Left lobe of liver (tissue), 2 donors: ENCODE measurements at regions not wholly inside any gene's neighbourhood (a gene's known extent, or its start where the extent isn't known, plus 50 kb on each side); places are given as distances from the start of the nearest gene placed in this dataset.
A peak's percentile ranks its signal among the peaks of the same experiment; 100 is the strongest.
"Not testable (repeated sequence)": the region's sequence is repeated elsewhere in the genome, so short reads cannot be mapped to it uniquely, and the experiment has no call there.

ENCODE experiments used
- ATAC-seq: fragments of 200-7000 bp; cut with Tn5 transposase; one replicate; pipeline ENCODE4 v1.9.1; 2020; ENCODE audit warnings: mild to moderate bottlenecking, moderate library complexity
- DNase-seq: peaks from one replicate; pipeline ENCODE4 v3.0.0-alpha.2; 2020; ENCODE audit warnings: low spot score
- donor health status: DM: no; HTN: no; CAD: no; lungs with moderate emphysema.
- donor health status: DM: no; HTN: yes; CAD: no.

DNA sequence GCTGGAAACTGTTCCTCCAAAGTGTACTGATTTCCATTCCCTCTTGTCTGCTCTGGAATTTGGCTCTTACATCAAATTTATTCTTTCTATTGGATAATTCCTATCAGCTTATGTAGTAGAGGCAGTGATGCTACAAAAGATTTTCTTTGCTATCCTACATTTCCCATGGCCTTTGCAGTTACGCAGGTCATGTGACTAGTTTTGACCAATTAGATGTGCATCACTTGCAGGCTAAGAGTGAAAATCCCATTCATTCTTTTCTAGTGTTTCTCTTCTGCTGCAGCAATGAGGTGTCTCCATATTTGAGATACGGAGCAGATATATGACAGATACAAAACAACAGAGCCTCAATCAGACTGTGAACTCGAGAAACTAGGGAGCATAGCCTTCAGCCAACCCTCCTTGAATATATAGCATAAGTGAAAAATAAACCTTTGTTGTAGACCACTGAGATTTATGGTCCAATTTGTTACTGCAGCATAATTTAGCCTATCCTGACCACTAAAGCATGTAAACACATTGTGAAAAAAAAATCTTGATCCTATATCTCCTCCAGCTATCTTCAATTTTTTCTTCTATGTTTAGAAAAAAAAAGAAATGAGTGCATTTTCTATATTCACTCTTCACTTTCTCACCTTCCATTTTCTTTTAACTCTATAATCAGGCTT lies 102.0 kb downstream of the HNMT start:
- ATAC-seq (no peak), DNase-seq (no peak)

DNA sequence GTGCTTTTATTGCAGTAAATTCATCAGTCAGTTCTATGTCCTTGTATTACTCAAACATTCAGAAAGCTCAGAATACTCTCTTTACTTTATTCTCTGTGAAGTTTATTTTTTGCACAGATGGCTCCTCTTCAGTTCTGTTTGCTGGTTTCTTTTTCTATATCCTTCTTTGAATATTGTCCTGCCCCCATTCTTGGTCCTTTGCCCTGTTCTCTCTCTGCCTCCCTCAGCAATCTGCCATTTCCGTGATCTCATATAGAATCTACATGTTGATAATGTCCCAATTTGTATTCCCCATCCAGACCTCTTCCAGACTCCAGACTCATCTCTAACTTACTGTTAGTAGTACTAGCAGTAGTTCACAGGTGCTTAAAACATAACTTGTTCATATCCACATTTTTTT lies 102.6 kb downstream of the HNMT start:
- no peak for ATAC-seq
- DNase-seq: no peak

DNA sequence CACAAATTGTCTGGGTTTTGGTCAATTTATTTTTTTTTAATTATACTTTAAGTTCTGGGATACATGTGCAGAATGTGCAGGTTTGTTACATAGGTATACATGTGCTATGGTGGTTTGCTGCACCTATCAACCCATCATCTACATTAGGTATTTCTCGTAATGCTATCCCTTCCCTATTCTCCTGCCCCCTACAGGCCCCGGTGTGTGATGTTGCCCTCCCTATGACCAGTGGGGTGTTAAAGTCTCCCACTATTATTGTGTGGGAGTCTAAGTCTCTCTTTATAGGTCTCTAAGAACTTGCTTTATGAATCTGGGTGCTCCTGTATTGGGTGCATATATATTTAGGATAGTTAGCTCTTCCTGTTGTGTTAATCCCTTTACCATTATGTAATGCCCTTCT lies 104.4 kb downstream of the HNMT start:
- ATAC-seq, DNase-seq: not testable (repeated sequence)

DNA sequence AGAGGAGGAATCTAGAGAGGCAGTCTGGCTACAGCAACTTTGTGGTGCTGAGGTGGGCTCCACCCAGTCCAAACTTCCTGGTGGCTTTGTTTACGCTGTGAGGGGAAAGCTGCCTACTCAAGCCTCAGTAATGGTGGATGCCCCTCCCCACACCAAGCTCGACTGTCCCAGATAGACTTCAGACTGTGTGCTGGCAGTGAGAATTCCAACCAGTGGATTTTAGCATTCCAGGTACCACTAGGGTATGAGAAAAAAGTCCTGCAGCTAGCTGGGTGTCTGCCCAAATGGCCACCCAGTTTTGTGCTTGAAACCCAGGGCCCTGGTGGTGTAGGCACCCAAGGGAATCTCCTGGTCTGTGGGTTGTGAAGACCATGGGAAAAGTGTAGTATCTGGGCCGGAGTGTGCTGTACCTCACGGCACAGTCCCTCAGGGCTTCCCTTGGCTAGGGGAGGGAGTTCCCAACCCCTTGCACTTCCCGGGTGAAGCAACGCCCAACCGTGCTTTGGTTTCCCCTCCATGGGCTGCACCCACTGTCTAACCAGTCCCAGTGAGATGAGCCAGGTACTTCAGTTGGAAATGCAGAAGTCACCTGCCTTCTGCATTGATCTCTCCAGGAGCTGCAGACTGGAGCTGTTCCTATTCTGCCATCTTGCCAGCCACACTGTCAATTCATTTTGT lies 106.9 kb downstream of the HNMT start:
- not testable (repeated sequence) for DNase-seq, ATAC-seq

DNA sequence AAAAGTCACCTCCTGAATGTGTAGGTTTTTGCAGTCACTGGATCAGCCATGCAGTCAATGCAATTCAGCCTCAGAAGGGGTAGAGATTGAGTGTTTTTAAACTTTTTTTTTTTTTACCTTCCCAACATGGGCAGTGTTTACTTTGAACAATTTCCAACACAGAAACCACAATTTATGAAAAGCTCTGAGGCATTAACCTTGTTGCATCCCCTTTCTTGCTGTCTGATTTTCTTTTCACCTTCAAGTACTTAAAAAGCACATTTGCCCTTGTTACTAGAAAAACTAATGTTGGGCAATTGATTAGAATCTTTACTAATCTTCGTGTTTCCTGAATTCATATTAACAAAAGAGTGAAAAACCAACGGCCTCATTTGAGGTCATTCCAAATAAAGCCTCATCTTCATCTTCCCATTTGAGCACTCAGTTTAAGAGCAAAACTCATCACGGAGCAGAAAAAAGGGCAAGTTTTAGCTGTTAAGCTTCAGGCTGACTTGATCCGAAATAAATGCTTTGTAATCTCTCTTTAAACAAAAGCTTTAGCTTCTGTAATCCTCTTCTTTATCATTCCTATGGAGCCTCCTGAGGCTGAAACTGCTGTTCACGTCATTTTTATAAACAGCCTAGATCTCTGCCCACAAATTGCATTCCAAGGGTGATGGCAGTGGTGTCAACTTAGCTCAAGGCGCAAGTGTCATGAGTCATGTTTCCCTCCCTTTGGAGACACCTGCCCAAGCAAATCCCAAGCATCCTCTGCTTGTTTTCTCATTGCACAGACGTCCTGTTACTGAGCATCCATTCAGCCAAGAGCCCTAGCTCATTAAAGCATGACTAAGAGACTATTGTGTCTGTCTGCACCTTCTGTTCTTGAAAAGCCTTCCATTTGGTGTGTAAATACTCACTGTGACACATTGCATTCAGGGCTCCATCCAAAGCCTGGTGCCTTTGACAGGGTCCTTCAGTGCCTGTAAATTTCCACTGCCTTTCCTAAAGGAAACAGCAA lies 107.7 kb downstream of the HNMT start:
- no peak for DNase-seq
- ATAC-seq: no peak

DNA sequence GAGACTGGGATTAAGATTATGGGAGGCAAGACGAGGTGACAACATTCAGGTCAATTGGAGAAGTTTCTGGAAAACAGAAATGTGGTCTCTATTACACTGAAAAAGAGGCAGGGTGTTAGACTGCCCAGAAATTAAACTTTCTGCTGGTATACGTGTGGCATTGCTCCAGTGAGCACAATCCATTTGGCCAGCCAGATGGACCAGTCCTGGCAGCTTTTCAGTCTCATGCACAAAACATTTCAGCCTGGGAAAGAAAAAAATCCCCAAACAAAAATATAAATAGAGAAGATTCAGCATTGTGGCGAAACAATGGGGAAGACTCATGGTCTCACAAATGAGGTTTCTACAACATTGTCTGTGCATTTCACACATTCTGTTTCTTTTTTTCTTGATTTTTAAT lies 113.9 kb downstream of the HNMT start:
- ATAC-seq: peak; percentile 81
- DNase-seq: peak; percentile 61

DNA sequence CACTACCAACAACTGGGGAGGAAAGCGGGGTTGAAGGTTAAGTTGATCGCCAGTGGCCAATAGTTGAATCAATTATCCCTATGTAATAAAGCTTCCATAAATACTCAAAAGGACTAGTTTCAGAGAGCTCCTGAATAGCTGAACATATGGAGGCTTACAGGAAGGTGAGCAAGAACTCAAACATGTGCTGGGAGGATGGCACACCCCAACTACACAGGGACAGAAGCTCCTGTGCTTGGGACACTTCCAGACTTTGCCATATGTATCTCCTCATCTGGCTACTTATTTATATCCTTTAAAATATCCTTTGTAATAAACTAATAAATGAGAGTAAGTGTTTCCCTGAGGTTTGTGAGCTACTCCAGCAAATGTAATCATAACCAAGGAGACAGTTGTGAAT lies 115.7 kb downstream of the HNMT start:
- no peak for ATAC-seq
- DNase-seq: no peak

DNA sequence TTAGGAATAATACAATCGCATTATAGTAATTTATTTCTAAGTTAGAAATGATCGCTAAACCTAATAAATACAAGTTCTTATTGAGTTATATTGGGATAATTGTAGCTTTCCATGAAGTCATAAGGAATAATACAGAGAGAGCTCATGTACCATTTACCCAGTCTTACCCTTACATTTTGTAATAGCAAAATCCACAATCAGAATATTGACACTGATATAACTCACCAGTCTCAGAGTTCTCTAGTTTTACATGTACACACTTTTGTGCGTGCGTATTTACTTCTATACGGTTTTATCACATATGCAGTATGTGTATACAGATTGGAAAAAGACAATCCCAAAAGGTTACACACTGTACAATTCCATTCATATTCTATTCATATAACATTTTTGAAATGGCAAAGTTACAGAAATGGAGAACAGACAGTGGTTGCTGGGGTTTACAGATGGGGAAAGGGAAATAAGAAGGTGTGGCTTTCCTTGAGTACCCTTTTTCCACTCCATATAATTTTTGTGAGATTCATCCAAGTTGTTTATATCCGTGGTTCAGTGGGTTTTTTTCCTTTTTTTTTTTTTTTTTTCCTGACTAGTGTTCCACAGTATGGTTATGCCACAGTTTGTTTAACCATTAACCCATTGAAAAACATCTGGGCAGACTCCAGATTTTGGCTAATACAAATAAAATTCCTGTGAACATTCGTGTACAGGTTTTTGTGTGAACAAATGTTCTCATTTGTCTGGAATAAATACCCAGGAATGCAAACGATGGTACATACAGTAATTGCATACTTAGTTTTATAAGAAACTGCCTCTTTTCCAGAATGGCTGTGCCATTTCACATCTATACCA lies 117.2 kb downstream of the HNMT start:
- ATAC-seq (peak; percentile 81), DNase-seq (no peak)

DNA sequence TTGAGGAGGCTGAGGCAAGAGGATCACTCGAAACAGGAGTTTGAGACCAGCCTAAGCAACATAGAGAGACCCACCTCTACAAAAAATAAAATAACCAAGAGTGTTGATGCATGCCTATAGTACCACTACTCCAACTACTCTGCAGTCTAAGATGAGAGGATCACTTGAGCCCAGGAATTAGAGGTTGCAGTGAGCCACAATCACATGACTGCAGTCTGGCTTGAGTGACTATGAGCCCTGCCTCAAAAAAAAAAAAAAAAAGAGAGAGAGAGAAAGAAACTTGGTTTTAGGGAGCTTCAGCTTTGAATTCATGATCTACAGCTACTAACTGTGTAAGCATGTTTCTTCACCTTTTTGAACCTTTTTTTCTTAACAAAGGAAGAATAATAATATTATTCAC lies 119.9 kb downstream of the HNMT start:
- no peak for ATAC-seq
- no peak for DNase-seq

DNA sequence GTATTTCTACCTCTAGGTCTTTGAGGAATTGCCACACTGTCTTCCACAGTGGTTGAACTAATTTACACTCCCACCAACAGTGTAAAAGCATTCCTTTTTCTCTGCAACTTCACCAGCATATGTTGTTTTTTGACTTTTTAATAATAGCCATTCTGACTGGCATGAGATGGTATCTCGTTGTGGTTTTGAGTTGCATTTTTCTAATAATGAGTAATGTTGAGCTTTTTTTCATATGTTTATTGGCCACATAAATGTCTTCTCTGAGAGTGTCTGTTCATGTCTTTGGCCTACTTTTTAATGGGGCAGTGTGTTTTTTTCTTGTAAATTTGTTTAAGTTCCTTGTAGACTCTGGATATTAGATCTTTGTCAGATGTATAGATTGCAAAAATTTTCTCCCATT lies 121.2 kb downstream of the HNMT start:
- ATAC-seq, DNase-seq: not testable (repeated sequence)

DNA sequence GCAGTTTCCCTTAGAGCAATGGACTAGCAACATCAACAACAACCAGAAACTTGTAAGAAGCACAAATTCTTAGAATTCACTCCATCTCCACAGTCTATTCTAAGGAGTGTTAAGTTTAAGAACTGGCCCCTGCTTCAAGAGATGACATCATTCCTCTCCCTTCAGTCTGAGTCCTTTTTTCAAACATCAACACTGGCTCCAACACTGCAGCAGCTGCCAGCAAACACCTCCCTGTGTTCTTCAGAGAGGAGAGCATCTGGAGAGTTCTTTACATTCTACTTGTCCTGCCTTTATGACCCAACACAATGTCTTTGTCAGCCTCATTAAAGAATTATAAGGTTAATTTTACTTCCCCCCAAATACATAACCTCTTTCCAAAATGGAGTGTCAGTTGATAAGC lies 122.3 kb downstream of the HNMT start:
- ATAC-seq: no peak

DNA sequence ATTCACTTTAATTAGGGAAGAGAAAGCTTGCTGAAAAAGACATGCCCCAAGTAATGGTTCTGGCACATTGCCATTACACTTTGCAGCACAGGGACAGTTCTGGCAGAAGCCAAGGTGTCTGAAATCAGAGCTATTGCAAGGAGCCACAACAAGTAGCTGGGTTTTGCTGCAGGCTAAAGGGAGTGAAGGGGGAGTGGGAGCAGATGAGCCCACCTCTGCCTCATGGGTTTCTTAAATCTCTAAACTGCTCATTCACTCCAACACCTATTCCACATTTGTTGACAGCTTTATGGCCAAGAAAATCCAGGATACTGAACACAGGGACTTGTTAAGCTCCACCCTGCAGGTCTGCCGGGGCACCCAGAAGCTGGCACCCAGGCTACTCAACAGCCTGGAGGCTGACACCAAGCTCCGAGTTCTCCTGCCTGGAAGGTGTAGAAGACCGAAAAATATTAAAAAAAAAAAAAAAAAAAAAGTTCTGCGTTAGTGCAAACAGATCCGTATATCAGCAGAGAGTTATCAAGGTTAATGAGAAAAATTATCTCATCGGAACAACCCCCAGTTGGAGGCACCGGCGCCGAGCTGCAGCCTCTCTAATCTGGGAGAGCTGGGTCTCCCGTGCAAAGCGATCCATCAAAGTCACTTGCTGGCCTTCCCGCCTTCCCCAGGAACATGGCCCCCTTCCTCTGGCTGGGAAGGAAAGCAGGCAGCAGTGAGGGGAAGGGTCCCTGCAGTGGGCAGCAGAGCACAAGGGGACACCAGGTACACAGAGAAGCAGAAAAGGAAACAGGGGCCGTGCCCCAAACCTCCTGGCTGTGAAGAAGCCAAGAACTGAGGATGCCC lies 123.7 kb downstream of the HNMT start:
- ATAC-seq (peak; percentile 41), DNase-seq (no peak)

More for the DNA sequence above, 122.3 kb downstream of the HNMT start:
- DNase-seq: no peak

DNA sequence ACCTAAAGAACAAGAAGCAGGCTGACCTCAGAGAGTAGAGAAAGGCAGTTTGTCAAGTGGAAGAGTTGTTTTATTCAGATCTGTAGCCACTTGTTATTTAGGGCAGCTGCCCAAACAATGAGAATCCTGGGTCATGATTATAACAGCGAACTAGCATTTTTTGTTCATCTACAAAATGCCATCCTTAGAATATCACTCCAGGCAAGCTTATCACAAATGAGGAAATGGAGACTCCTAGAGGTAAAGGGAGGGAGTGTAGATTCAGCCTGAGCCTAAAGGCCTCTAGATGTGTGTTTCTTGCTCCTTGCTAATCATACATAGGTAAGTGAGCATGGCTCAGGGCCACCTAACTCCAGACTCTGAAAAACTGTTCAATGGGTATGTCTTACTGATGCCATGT lies 126.1 kb downstream of the HNMT start:
- DNase-seq (no peak), ATAC-seq (peak; percentile 97)

DNA sequence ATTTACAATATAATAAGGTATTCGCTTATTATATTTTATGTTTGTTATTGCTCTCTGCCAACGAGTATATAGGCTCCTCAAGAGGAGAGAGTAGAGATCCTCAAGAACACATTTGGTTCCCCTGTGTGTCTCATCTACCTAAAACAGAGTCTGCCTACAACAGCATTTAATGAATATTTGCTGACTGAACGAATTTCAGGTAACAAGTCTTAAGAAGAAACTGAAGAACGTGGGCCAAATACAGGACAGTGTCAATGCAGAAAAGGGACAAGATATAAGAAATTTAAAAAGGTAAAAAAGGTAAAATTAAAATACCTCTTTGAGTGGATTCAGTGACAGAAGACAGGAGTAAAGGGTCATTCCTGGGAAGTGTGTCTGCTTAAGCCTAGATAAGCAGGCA lies 129.2 kb downstream of the HNMT start:
- ATAC-seq: no peak
- no peak for DNase-seq

DNA sequence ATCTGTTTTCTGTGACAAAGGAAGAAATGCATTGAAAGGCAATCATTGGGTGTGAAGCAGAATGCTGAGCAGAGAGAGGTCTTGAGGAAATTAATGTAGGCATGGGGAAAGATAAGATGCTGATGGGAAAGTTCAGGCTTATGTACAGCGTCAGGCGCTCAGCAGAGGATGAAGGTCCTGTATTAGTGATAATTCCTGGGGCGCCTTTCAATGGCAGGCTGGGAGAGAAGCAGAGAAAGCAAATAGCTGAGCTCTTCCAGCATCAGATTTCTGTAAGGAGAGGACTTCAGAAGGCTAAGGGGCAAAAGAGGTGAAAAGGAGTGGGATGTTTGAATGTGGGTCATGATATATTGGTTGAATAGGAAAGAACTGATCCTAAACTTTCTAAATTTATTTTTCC lies 129.8 kb downstream of the HNMT start:
- ATAC-seq (no peak), DNase-seq (no peak)

DNA sequence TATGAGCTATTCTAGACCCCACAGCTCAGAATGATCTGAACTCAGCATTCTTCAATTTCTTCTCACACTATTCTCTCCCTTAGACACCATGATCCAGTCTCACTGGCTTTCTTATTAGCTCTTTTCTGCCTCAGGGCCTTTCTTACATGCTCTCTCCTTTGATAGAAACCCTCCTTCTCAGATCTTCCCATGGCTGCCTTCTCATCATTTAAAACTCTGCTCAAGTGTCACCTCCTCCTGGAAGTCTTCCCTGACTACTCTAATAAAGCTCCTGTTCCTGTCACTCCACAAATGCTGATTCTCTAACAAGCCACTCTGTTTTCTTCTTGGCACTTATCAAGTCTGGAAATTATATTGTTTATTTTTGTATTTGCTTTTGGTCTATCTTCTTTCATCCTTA lies 131.1 kb downstream of the HNMT start:
- no peak for ATAC-seq
- DNase-seq: no peak

DNA sequence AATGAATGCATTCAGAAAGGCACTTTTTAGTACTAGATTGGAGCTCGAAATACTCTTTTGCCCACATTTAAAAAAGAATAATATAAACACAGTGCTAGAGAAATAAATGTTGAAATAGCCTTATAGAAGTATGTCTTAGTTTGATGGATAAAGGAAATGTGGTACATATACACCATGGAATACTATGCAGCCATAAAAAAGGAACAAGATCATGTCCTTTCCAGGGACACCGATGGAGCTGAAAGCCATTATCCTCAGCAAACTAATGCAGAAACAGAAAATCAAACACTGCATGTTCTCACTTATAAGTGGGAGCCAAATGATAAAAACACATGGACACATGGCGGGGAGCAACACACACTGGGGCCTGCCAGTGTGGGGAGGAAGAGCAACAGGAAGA lies 135.0 kb downstream of the HNMT start:
- ATAC-seq, DNase-seq: not testable (repeated sequence)

DNA sequence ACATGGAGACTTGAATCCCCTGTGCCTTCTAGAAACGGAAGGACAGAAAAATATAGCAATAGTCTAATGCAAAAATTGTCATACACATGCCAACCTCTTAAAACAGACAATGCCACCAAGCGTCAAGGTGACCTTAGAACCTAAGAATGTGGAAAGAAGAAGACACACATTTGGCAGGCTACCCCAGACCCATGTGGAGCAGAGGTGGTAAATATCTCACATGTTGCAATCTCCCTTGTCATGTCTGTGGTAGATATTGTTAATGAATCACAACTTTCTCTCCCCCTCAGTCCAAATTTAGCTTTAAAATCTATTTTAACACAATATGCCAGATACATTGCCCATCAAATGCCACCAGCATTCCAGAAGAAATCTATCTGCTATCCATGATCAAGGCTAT lies 137.4 kb downstream of the HNMT start:
- no peak for ATAC-seq
- no peak for DNase-seq

DNA sequence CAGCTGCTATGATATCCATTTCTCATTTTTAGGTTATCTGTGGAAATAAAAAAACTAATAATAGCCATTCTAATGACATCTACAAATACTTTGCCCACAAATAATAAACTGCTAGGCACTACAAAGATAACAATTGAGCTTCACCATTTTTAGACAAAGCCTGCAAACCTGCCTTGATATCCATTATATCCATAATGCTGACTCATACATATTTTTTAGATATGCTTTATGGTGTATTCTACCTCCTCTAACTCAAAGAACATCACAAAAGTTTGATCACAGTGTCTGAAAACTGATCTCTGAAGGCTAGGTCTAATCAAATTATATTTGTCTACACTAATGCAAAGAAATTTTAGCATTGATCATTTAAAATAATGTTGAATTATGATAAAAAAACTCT lies 138.4 kb downstream of the HNMT start:
- ATAC-seq (no peak), DNase-seq (no peak)

DNA sequence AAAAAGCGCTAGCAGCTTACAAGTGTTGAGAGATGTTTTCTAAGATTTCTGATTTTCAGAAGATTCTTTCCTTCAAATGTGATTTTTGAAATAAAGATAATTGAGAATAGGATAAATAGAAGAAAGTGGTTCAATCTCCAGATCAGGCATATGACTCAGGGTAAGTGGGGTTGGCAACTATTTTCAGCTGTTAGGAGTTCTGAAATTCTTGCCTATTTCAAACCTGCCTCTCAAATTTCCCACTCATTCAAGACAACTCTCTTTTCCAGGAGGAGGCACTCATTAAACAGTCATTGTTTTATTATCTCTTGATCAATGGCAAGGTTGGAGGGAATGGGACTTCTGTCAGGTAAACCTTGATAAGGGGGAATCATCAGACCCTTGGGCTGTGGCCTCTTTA lies 138.9 kb downstream of the HNMT start:
- ATAC-seq (no peak), DNase-seq (no peak)
